GM18907 (cell line): ENCODE measurements at regions not wholly inside any gene's neighbourhood (a gene's known extent, or its start where the extent isn't known, plus 50 kb on each side); places are given as distances from the start of the nearest gene placed in this dataset.

Source experiments
- ATAC-seq: cut with Tn5 transposase; IDR thresholded peaks from one replicate; pipeline ENCODE4 v1.9.1; 2021; ENCODE audit warnings: mild to moderate bottlenecking, moderate library complexity; ENCODE audit not compliant: unreplicated experiment

- ATAC-seq: peak; percentile 58
These were observed 303.4 kb downstream of the PIK3C3 start for GRCh38 chr18:42258301-42258965.

GRCh38 chr18:42261731-42262130, 306.7 kb downstream of the PIK3C3 start:
- no peak for ATAC-seq

GRCh38 chr18:42264497-42264896, 309.5 kb downstream of the PIK3C3 start:
- ATAC-seq: no peak

GRCh38 chr18:42268186-42268725, 313.2 kb downstream of the PIK3C3 start:
- no peak for ATAC-seq

DNA sequence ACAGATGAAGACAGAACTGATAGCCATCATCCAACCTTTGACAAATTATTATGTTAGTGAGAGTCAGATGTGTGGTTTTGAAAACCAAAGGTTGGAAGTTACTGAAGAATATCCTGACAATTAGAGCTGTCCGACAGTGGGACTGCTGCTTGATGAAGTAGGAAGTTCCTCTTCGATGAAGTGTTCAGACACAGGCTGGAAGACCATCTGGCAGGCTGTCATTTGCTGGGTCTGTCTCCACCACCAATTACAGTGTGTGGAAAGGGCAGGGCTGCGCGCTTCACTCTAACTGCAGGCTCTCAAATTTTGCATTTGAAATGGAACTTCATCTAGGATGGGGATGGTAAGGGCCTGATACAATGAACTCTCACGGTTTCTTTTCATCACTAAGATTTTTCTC, 313.8 kb downstream of the PIK3C3 start:
- no peak for ATAC-seq

DNA sequence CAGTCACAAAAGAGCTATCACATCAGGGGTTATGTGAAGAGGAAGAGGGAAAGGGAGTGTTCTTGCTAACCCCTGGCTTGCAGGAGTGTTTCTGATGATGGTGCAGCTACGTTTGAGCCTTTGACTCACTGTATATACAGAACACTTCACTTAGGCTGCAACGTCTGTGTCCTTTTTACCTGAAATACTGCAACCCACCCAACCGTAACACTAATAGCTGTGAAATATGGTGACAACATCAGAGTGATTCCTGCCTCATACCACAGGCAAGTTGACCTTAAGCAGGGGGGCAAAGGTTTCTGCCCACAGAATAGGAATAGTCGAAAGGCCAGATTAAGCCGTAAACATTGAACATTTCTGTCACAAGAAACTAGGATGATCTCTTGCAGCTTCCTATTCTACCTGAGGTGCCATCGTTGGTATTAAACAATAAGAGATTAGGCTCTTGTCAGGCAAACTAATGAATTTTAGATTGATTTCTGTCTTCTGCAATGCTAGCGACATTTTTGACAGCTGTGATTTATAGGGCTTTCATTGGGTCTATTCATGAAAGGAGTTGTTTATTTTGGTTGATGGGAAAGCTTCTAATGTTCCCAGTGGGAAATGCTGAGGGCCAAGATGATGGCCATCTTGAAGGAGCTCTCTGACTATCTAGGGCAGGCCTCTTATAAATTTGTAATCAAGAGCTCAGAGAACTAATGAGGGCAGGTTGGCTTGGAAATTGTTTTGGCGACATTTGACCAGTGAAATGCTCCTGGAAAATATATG, 316.8 kb downstream of the PIK3C3 start:
- no peak for ATAC-seq

DNA sequence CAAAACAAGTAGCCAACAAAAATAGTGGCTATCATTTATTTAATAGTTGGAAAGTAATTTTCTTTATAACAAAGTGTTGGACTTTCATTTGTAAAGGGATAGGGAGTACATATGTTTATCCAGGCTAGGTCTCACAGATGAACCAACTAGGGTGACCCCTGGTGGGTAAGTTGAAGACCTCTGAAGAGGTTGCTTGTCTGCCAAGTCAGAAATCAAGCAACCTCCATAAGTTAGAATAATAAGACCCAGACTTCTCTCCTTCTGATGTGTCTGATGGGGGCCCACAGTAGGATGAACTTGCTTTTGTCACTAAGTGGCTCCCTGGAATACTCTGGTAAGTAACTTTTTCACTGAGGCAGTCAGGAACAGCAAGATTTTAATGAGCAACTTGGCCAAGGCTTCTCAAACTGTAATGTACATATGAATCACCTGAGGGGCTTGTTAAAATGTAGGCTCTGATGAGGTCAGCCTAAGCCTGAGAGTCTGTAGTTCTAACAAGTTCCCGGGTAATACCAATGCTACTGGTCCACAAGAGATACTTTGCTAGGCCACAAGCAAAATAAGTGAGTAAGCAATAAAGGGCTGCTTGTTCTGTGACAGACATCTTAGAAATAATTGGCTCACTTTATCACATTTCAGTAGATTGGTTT, 319.6 kb downstream of the PIK3C3 start:
- peak; percentile 78 for ATAC-seq

DNA sequence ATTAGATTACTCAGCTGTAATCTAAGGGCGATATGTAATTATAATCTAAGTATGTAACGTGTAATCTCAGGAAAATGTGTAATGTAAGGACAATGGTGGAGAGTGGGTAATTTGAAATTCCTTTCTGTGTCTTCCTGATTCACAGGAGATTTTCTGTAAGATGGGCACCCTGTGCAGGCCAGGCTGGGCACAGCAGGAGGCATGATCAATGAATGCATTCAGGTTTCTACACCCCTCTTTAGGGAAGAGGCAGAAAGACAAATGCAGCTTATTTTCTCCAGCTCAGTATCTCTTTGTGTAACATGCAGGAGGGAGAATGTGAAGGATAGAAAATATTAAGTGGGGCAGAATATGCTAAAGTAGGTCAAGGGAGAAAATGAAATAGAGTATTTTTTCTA, 320.1 kb downstream of the PIK3C3 start:
- no peak for ATAC-seq

DNA sequence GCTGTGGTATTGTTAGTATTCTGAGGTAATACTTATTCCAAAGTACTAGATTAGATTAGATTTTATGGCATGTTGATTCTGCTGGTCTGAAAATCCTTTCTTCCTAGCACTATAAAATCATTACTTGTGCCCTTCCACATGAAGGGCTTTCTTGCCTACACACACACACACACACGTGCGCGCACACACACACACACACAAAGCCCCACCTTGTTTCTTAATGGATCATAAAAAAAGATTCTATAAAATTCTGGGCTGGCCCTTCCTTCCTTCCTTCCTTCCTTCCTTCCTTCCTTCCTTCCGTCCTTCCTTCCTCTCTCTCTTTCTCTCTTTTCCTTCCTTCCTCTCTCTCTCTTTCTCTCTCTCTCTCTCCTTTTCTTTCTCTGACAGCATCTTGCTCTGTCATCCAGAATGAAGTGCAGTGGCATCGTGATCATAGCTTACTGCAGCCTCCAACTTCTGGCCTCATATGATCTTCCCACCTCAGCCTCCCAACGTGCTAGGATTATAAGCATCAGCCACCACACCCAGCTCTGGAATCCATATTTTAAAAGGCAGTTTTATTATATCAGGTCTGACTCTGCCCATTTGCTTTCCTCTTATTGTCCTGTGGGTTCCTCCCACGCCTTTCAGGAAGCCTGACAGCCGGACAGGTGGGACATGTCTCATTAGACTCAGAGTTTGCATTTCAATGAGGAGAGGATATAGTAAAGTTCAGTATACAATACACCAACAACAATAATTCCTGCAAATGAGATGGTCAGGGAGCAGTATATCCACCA, 321.1 kb downstream of the PIK3C3 start:
- no peak for ATAC-seq

DNA sequence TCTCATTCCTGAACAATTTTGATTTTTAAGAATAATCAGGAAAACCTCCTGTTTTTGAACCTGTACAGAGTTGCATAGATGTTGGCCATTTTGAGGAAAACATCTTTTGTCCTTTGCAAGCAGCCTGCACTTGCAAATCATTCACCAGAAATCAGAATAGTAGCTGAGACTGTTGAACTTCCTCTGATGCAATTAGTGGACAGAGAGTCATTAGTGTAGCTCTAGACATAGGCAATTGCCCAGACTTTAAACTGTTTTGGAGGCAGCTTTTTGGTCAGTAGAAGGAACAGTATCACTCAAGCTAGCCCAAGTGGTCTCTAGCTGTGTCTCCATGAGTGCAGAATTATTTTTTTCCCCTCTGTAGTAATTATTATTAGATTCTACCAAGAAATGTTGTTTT, 326.1 kb downstream of the PIK3C3 start:
- peak; percentile 58 for ATAC-seq

DNA sequence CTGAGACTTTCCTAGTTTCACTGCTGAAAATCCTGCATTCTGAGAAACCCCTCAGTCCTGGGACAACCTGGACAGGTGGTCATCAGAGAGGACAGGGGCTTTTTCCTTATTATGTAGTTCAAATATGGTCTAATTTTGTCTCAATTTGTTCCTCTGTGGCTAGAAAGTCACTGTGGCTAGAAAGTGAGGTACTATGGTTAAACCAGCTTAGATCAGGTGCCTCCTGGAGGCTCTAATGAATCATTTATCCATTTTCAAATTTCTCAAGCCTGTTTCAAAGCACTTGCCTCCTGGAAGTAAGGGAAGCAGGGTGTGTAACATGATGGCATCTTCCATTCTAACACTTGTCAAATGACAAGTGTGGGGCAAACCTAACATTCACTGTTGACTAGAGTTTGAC, 326.8 kb downstream of the PIK3C3 start:
- ATAC-seq: peak; percentile 43

GRCh38 chr18:42287047-42287446, 332.0 kb downstream of the PIK3C3 start:
- peak; percentile 82 for ATAC-seq

DNA sequence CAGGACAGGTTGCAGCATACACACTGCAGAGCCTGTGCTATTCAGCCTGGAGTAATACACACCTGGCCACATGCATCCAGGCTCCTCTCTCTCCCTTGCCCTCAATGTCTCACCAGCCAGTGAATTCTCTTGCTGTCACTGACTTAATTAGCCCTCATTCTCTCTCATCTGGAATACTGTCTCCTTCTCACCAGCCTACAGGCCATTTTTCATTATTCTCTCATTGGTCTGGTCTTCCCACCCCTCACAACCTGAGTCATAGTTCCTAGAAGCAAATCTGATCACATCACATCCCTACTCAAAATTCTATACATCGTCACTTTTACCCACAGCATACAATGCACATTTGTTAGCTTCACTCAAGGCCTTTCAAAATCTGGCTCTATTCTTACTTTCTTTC, 333.1 kb downstream of the PIK3C3 start:
- ATAC-seq: no peak

- no peak for ATAC-seq
These were observed 334.5 kb downstream of the PIK3C3 start for GRCh38 chr18:42289526-42289925.

DNA sequence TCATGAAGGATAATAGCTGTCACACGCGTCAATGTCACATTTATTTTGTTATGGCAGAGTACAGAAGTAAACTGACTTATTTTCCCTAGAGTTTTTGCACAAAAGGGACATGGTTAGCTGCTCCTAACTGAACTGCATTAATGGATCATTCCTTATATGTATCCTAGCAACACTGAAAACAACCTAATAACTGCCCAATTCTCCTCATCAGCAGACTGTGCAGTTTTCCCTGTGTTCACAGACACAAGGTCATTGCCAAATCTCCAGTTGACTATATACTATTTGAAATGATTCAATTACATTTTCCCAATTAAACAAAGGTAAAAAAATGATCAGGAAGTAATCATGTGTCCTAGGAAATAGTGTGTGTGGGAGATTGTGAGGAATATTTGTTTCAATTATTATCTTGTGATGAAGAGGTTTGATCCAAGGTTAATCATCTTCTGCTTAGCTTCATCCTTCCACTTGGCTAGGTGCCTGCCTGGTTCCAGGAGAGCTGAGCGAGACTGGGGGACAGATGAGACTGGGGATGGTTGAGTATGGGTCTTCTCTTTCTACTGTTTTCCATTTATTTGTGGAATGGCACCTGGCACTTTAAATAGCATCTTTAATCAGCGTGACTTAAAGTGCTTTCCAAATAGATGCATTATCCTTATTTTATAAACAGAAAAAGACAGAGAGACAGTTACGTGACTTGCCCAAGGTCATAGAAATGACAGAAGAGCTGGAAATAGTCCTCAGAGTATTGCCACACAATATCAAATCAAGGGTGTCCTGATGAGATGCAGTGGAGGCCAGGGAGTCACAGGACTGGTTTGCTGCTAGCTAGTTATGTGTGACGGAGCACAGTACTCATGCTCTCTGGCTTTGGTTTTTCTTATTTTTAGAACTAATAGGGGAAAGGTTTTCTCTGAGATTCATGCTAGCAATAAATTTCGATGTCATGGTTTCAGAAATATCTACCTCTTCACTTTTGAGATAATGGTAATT, 335.6 kb downstream of the PIK3C3 start:
- ATAC-seq: no peak

- no peak for ATAC-seq
These were observed 337.6 kb downstream of the PIK3C3 start for GRCh38 chr18:42292654-42293053.

GRCh38 chr18:42296192-42296591, 341.2 kb downstream of the PIK3C3 start:
- ATAC-seq: no peak

DNA sequence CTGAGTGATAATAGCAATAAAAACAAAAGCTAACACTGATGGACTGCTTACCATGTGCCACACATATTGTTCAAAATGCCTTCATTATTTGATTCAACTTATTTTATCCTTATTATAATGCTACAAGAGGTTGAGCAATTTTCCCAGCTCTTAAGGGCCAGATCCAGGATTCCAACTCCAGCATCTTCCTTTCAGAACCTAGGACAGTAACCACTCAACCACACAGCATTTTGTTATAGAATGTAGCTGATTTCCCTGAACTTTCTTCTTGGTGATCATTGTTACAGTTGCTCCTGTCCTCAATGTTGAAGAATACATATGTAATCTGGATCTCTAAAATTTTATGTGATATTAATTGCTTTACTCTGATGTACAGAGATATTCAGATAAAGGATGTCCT, 341.7 kb downstream of the PIK3C3 start:
- ATAC-seq: no peak

GRCh38 chr18:42298759-42299675, 344.0 kb downstream of the PIK3C3 start:
- peak; percentile 95 for ATAC-seq
